H9 (cell line): ENCODE measurements at regions not wholly inside any gene's neighbourhood (a gene's known extent, or its start where the extent isn't known, plus 50 kb on each side); places are given as distances from the start of the nearest gene placed in this dataset.

Experiments
- DNase-seq: peaks from one replicate; pipeline ENCODE4 v3.0.0-alpha.2; 2017
- H2AFZ ChIP-seq: one replicate; pipeline ENCODE4 v1.6.1; 2013; ENCODE audit warnings: mild to moderate bottlenecking, low read length, control low read depth, moderate library complexity
- H2AK5ac ChIP-seq: 2 replicates; pipeline ENCODE4 v1.6.1; 2013; ENCODE audit warnings: low read length, control low read depth, mixed read lengths; ENCODE audit not compliant: insufficient read length
- H2BK120ac ChIP-seq: one replicate; pipeline ENCODE4 v1.6.1; 2013; ENCODE audit warnings: low read depth, mild to moderate bottlenecking, low read length, control low read depth, inconsistent platforms; ENCODE audit not compliant: poor library complexity, severe bottlenecking
- H2BK12ac ChIP-seq: 2 replicates; pipeline ENCODE4 v1.6.1; 2013; ENCODE audit warnings: low read length, control low read depth, mixed read lengths, low read depth; ENCODE audit not compliant: insufficient read length
- H2BK15ac ChIP-seq: 2 replicates; pipeline ENCODE4 v1.6.1; 2013; ENCODE audit warnings: low read depth, low read length, control low read depth
- H2BK20ac ChIP-seq: one replicate; pipeline ENCODE4 v1.6.1; 2013; ENCODE audit warnings: low read depth, mild to moderate bottlenecking, low read length, control low read depth, inconsistent platforms; ENCODE audit not compliant: poor library complexity, severe bottlenecking
- H2BK5ac ChIP-seq: 2 replicates; pipeline ENCODE4 v1.6.1; 2013; ENCODE audit warnings: low read length, control low read depth, mixed read lengths; ENCODE audit not compliant: insufficient read length
- H3K14ac ChIP-seq: 2 replicates; pipeline ENCODE4 v1.6.1; 2013; ENCODE audit warnings: low read length, control low read depth; ENCODE audit not compliant: insufficient read depth
- H3K18ac ChIP-seq: 2 replicates; pipeline ENCODE4 v1.6.1; 2013; ENCODE audit warnings: low read depth, mild to moderate bottlenecking, mixed read lengths, low read length, control low read depth; ENCODE audit not compliant: insufficient read length
- H3K23ac ChIP-seq: 2 replicates; pipeline ENCODE4 v1.6.1; 2013; ENCODE audit warnings: low read length, control low read depth, mixed read lengths, low read depth; ENCODE audit not compliant: insufficient read length
- H3K23me2 ChIP-seq: 2 replicates; pipeline ENCODE4 v1.6.1; 2013; ENCODE audit warnings: low read depth, mild to moderate bottlenecking, mixed read lengths, low read length, control low read depth; ENCODE audit not compliant: insufficient read length, poor library complexity, severe bottlenecking
- H3K27ac ChIP-seq: 2 replicates; pipeline ENCODE4 v1.5.1; 2013; ENCODE audit warnings: low read length, control low read depth, mixed read lengths, low read depth; ENCODE audit not compliant: insufficient read length
- H3K27me3 ChIP-seq: 2 replicates; pipeline ENCODE4 v1.6.1; 2013; ENCODE audit warnings: low read length, control low read depth, inconsistent platforms; ENCODE audit not compliant: insufficient read depth
- H3K4ac ChIP-seq: 2 replicates; pipeline ENCODE4 v1.6.1; 2013; ENCODE audit warnings: low read depth, mild to moderate bottlenecking, control low read depth, inconsistent platforms, low read length, moderate library complexity
- H3K4me1 ChIP-seq: 2 replicates; pipeline ENCODE4 v1.6.1; 2013; ENCODE audit warnings: low read length, control low read depth, inconsistent platforms; ENCODE audit not compliant: insufficient read depth
- H3K4me2 ChIP-seq: 2 replicates; pipeline ENCODE4 v1.6.1; 2013; ENCODE audit warnings: low read length, control low read depth, mixed read lengths; ENCODE audit not compliant: insufficient read length, insufficient read depth
- H3K56ac ChIP-seq: 2 replicates; pipeline ENCODE4 v1.6.1; 2013; ENCODE audit warnings: low read depth, mild to moderate bottlenecking, mixed read lengths, low read length, control low read depth; ENCODE audit not compliant: insufficient read length
- H3K79me1 ChIP-seq: 2 replicates; pipeline ENCODE4 v1.6.1; 2013; ENCODE audit warnings: low read depth, mild to moderate bottlenecking, moderate library complexity, low read length, control low read depth, inconsistent platforms; ENCODE audit not compliant: insufficient read depth, poor library complexity, severe bottlenecking
- H3K79me2 ChIP-seq: 2 replicates; pipeline ENCODE4 v1.6.1; 2013; ENCODE audit warnings: low read length, control low read depth, inconsistent platforms; ENCODE audit not compliant: insufficient read depth
- H3K9ac ChIP-seq: 2 replicates; pipeline ENCODE4 v1.6.1; 2013; ENCODE audit warnings: low read length, control low read depth, mixed read lengths; ENCODE audit not compliant: insufficient read length; ENCODE audit errors: extremely low read depth
- H3K9me3 ChIP-seq: one replicate; pipeline ENCODE4 v1.6.1; 2013; ENCODE audit warnings: low read depth, low read length, inconsistent platforms; ENCODE audit not compliant: control insufficient read depth
- H3T11ph ChIP-seq: one replicate; pipeline ENCODE4 v1.6.1; 2013; ENCODE audit warnings: mild to moderate bottlenecking, low read length, control low read depth, inconsistent platforms
- H4K20me1 ChIP-seq: one replicate; pipeline ENCODE4 v1.6.1; 2013; ENCODE audit not compliant: control insufficient read depth, insufficient read length, insufficient read depth
- H4K5ac ChIP-seq: 2 replicates; pipeline ENCODE4 v1.6.1; 2013; ENCODE audit warnings: low read depth, mild to moderate bottlenecking, mixed read lengths, low read length, control low read depth; ENCODE audit not compliant: insufficient read length
- H4K8ac ChIP-seq: replicated peaks from 2 replicates; pipeline ENCODE4 v1.6.1; 2013; ENCODE audit warnings: low read length, control low read depth, mixed read lengths, low read depth; ENCODE audit not compliant: insufficient read length
- H4K91ac ChIP-seq: 2 replicates; pipeline ENCODE4 v1.6.1; 2013; ENCODE audit warnings: low read depth, mild to moderate bottlenecking, moderate library complexity, mixed read lengths, low read length, control low read depth; ENCODE audit not compliant: insufficient read length
- H3K27ac Mint-ChIP-seq, 3 experiments: 2 replicates in 2 of 3; 3 replicates in 1 of 3; pipeline ENCODE4 v1.8.0; 2020 to 2021; ENCODE audit warnings: mixed read lengths in 3 of 3, mild to moderate bottlenecking in 1 of 3, moderate library complexity in 1 of 3
- H3K27me3 Mint-ChIP-seq: 2 replicates; pipeline ENCODE4 v1.8.0; 2021; ENCODE audit warnings: low read depth, mild to moderate bottlenecking, moderate library complexity, mixed read lengths
- H3K36me3 Mint-ChIP-seq, 3 experiments: 2 replicates in 2 of 3; 3 replicates in 1 of 3; pipeline ENCODE4 v1.8.0; 2020 to 2021; ENCODE audit warnings: low read depth in 3 of 3, mixed read lengths in 3 of 3; ENCODE audit not compliant: insufficient read depth in 1 of 3
- H3K4me1 Mint-ChIP-seq, 2 experiments: 2 replicates each; pipeline ENCODE4 v1.8.0; 2020; ENCODE audit warnings: mixed read lengths in 2 of 2
- H3K4me3 Mint-ChIP-seq, 2 experiments: 2 replicates in 1 of 2; 3 replicates in 1 of 2; pipeline ENCODE4 v1.8.0; 2020 to 2021; ENCODE audit warnings: mild to moderate bottlenecking in 2 of 2, mixed read lengths in 2 of 2, moderate library complexity in 1 of 2
- H3K9me3 Mint-ChIP-seq, 2 experiments: 2 replicates in 1 of 2; 3 replicates in 1 of 2; pipeline ENCODE4 v1.8.0; 2020; ENCODE audit warnings: mild to moderate bottlenecking in 2 of 2, mixed read lengths in 2 of 2, moderate library complexity in 1 of 2
- WGBS: extraction: QIAGEN DNeasy Blood & Tissue Kit; methylation state at CpG from one replicate; pipeline ENCODE4 v1.1.7; 2013; ENCODE audit warnings: missing lambda C conversion rate, low lambda C conversion rate, mixed read lengths; ENCODE audit not compliant: insufficient read length; ENCODE audit errors: extremely low coverage; 5-methylcytosine and 5-hydroxymethylcytosine counted together
- TF ChIP-seq, protein P1 (sequence below): fragments of 200-600 bp; sonication (generic); conservative IDR thresholded peaks from 3 replicates; pipeline ENCODE4 v1.8.0; 2021; ENCODE audit warnings: antibody characterized with exemption, mild to moderate bottlenecking

DNA sequence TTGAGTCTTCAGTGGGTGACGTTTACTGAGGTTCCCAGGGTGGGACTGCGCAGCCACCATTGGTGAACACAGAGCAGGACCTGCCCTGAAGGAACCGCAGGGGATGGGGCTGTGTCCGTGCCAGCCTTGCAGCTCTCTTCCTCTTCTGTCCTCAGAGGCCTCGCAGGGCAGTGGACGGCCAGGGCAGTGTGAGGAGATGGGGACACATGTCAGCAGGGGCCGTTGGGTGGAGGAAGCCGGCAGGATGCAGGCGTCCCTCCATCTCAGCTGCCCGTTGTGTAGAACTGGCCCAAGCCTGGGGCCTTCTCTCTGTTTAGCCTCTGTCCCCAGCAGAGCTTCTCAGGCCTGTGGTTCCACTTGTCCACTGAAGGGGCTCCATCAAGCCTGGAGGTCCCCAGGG is 53.6 kb upstream of the SMOC2 start:
- H3T11ph ChIP-seq = no peak overlapping the region
- no CpG with 5 or more reads among the region's 10 CpGs for WGBS
- peaks cover 12 to 13% of the 10 kb centered on the region in 2 experiments for H3K9me3 Mint-ChIP-seq
- no peaks in the 10 kb centered on the region for H3K79me2 ChIP-seq
- TF ChIP-seq, protein P1, sequence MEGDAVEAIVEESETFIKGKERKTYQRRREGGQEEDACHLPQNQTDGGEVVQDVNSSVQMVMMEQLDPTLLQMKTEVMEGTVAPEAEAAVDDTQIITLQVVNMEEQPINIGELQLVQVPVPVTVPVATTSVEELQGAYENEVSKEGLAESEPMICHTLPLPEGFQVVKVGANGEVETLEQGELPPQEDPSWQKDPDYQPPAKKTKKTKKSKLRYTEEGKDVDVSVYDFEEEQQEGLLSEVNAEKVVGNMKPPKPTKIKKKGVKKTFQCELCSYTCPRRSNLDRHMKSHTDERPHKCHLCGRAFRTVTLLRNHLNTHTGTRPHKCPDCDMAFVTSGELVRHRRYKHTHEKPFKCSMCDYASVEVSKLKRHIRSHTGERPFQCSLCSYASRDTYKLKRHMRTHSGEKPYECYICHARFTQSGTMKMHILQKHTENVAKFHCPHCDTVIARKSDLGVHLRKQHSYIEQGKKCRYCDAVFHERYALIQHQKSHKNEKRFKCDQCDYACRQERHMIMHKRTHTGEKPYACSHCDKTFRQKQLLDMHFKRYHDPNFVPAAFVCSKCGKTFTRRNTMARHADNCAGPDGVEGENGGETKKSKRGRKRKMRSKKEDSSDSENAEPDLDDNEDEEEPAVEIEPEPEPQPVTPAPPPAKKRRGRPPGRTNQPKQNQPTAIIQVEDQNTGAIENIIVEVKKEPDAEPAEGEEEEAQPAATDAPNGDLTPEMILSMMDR = no peak
- H4K5ac ChIP-seq = no peak overlapping the region
- no peak overlapping the region for H3K4me3 Mint-ChIP-seq
- no peaks in the 10 kb centered on the region for H3K27me3 ChIP-seq
- no peak overlapping the region for H2BK15ac ChIP-seq
- no peak overlapping the region for H3K4me2 ChIP-seq
- no peak overlapping the region for H2BK12ac ChIP-seq
- H2AK5ac ChIP-seq = no peak overlapping the region
- H3K56ac ChIP-seq = no peak overlapping the region
- peaks cover 2 to 13% of the 10 kb centered on the region in 2 experiments; a peak in 3 of 4 replicates for H3K4me1 Mint-ChIP-seq
- H3K23me2 ChIP-seq = no peaks in the 10 kb centered on the region
- H3K23ac ChIP-seq = no peak overlapping the region
- no peaks in the 10 kb centered on the region; the same call in 1 of the 2 replicates for H3K27me3 Mint-ChIP-seq
- H2BK120ac ChIP-seq = no peak overlapping the region
- H2BK5ac ChIP-seq = no peak overlapping the region
- H3K14ac ChIP-seq = no peak overlapping the region
- H3K4ac ChIP-seq = no peak overlapping the region
- peaks cover 4% of the 10 kb centered on the region for H3K9me3 ChIP-seq
- H3K27ac ChIP-seq = no peak overlapping the region
- no peak overlapping the region for H3K9ac ChIP-seq
- no peaks in the 10 kb centered on the region for H4K20me1 ChIP-seq
- peaks cover 0 to 2% (median 1%) of the 10 kb centered on the region in 3 experiments; a peak in 2 of 7 replicates for H3K36me3 Mint-ChIP-seq
- H3K79me1 ChIP-seq = no peaks in the 10 kb centered on the region
- no peak overlapping the region for H2AFZ ChIP-seq
- H2BK20ac ChIP-seq = no peak overlapping the region
- no peak overlapping the region for H3K18ac ChIP-seq
- no peak overlapping the region for H4K8ac ChIP-seq
- no peak for DNase-seq
- H4K91ac ChIP-seq = no peak overlapping the region
- no peak overlapping the region for H3K27ac Mint-ChIP-seq
- H3K4me1 ChIP-seq = no peaks in the 10 kb centered on the region
